Heart left ventricle (tissue), 16 donors: ENCODE measurements at regions not wholly inside any gene's neighbourhood (a gene's known extent, or its start where the extent isn't known, plus 50 kb on each side); places are given as distances from the start of the nearest gene placed in this dataset.

Experiments
- ATAC-seq, 4 donors: fragments of 200-7000 bp; cut with Tn5 transposase; one replicate each; pipeline ENCODE4 v1.9.1; 2020 to 2022; ENCODE audit warnings: moderate library complexity in 4 of 4, mild to moderate bottlenecking in 3 of 4, moderate number of reproducible peaks in 1 of 4
- DNase-seq, 5 donors: peaks; one replicate each; pipeline ENCODE4 v3.0.0-alpha.2; 2020
- H3K27ac ChIP-seq, 12 donors: fragments of 200-600 bp; sonication (generic) in 4 of 12; one replicate each; pipeline versions ENCODE4 v1.5.0 to v1.8.0; 2016 to 2022; ENCODE audit warnings: mild to moderate bottlenecking in 2 of 12
- H3K27me3 ChIP-seq, 9 donors: fragments of 200-600 bp; sonication (generic) in 2 of 9; one replicate each; pipeline versions ENCODE4 v1.5.1 to v1.8.0; 2016 to 2022; ENCODE audit warnings: mild to moderate bottlenecking in 3 of 9
- H3K36me3 ChIP-seq, 9 donors: fragments of 200-600 bp; sonication (generic) in 2 of 9; one replicate each; pipeline versions ENCODE4 v1.5.0 to v1.8.0; 2018 to 2022; ENCODE audit warnings: mild to moderate bottlenecking in 2 of 9
- H3K4me1 ChIP-seq, 12 donors: fragments of 200-600 bp; sonication (generic) in 4 of 12; one replicate each; pipeline versions ENCODE4 v1.5.0 to v1.8.0; 2016 to 2022; ENCODE audit warnings: mild to moderate bottlenecking in 3 of 12
- H3K4me3 ChIP-seq, 12 donors: fragments of 200-600 bp; sonication (generic) in 4 of 12; one replicate each; pipeline versions ENCODE4 v1.5.0 to v1.8.0; 2017 to 2022; ENCODE audit warnings: mild to moderate bottlenecking in 9 of 12, moderate library complexity in 4 of 12
- H3K9me3 ChIP-seq, 12 donors: fragments of 200-600 bp; sonication (generic) in 4 of 12; one replicate each; pipeline versions ENCODE4 v1.5.0 to v1.8.0; 2016 to 2022; ENCODE audit warnings: mild to moderate bottlenecking in 1 of 12
- POLR2A ChIP-seq, 2 donors: fragments of 450-650 bp; IDR thresholded peaks; one replicate each; pipeline ENCODE4 v1.6.1; 2017; ENCODE audit warnings: antibody characterized with exemption in 2 of 2, mild to moderate bottlenecking in 2 of 2, moderate library complexity in 2 of 2
- WGBS, 4 donors: extraction: QIAGEN DNeasy Blood & Tissue Kit in 2 of 4; methylation state at CpG; one replicate each; pipeline versions ENCODE4 v1.1.5 to v1.1.7; 2013 to 2018; 5-methylcytosine and 5-hydroxymethylcytosine counted together
- intact Hi-C, 10 donors: fragments of 100-400 bp; cut with DNase I; formaldehyde crosslinking; loops; one replicate each; pipeline versions ENCODE4 v1.11.1 to v1.14.2; 2022
- TF ChIP-seq, protein P1 (sequence below), 12 donors: fragments of 200-600 bp; sonication (generic) in 4 of 12; IDR thresholded peaks; one replicate each; pipeline versions ENCODE4 v1.5.0 to v1.8.0; 2018 to 2022; ENCODE audit warnings: antibody characterized with exemption in 12 of 12, mild to moderate bottlenecking in 5 of 12
- donor health status: ischemic (EF 13 %, LVEDD 7.1; RV severe dilation, severe dysfunction).
- donor health status: healthy with polysubstance abuse.
- donor health status: DM: no; HTN: yes; CAD: no.
- donor health status: DM: no; HTN: no; CAD: no.
- donor health status: ischemic (EF 25% LVEDD 6.9; RV normal size, moderate dysfunction).
- donor health status: ischemic (EF 25% LVEDD 5.7; RV mildly dilated, moderate dysfunction).
- donor health status: healthy.
- donor health status: DM: yes; HTN: yes; CAD: no.
- donor health status: ischemic (EF 35%, LVEDD 5.7; RV mildly dilated, moderate dysfunction).
- donor health status: nonischemic (EF 11% LVEDD 7.7; RV severe dilation, severe dysfunction).
- donor health status: DM: yes; HTN: yes; CAD: no.
- donor health status: PGD.
- donor health status: ischemic (EF 29% LVEDD 5.4; RV normal size, mild dysfunction).
- donor health status: nonischemic (EF 23%, LVEDD 6.1; RV moderate dilation, normal function).

- Histone ChIP-seq H3K4me3 (peak overlapping the region in 7 of 12 donors; percentile 28 to 44 (median 38)), H3K36me3 (no peaks in the 10 kb centered on the region), H3K27me3 (no peaks in the 10 kb centered on the region), H3K4me1 (peaks cover 0 to 5% (median 0%) of the 10 kb centered on the region in 12 donors), H3K9me3 (peaks cover 0 to 10% (median 0%) of the 10 kb centered on the region in 12 donors), H3K27ac (no peak overlapping the region)
- TF ChIP-seq POLR2A (IDR thresholded peaks at IDR 0.05) = no peak
- TF ChIP-seq, protein P1, sequence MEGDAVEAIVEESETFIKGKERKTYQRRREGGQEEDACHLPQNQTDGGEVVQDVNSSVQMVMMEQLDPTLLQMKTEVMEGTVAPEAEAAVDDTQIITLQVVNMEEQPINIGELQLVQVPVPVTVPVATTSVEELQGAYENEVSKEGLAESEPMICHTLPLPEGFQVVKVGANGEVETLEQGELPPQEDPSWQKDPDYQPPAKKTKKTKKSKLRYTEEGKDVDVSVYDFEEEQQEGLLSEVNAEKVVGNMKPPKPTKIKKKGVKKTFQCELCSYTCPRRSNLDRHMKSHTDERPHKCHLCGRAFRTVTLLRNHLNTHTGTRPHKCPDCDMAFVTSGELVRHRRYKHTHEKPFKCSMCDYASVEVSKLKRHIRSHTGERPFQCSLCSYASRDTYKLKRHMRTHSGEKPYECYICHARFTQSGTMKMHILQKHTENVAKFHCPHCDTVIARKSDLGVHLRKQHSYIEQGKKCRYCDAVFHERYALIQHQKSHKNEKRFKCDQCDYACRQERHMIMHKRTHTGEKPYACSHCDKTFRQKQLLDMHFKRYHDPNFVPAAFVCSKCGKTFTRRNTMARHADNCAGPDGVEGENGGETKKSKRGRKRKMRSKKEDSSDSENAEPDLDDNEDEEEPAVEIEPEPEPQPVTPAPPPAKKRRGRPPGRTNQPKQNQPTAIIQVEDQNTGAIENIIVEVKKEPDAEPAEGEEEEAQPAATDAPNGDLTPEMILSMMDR (IDR thresholded peaks at IDR 0.05) = no peak
- DNase-seq (no peak), ATAC-seq (peak in 3 of 4 donors; percentile 36 to 70 (median 55))
- intact Hi-C loops = loop anchor here (2.0 to 10.0 kb wide), 8 partner anchors 165 to 847 kb away; no protein-coding TSS in a partner anchor
- 26 to 33% (median 29%) methylated on average over 10 of the region's 10 CpGs for WGBS, 4 donors
Measured at GRCh38 chr4:104859601-104860237, 287.0 kb upstream of the TET2 start.

DNA sequence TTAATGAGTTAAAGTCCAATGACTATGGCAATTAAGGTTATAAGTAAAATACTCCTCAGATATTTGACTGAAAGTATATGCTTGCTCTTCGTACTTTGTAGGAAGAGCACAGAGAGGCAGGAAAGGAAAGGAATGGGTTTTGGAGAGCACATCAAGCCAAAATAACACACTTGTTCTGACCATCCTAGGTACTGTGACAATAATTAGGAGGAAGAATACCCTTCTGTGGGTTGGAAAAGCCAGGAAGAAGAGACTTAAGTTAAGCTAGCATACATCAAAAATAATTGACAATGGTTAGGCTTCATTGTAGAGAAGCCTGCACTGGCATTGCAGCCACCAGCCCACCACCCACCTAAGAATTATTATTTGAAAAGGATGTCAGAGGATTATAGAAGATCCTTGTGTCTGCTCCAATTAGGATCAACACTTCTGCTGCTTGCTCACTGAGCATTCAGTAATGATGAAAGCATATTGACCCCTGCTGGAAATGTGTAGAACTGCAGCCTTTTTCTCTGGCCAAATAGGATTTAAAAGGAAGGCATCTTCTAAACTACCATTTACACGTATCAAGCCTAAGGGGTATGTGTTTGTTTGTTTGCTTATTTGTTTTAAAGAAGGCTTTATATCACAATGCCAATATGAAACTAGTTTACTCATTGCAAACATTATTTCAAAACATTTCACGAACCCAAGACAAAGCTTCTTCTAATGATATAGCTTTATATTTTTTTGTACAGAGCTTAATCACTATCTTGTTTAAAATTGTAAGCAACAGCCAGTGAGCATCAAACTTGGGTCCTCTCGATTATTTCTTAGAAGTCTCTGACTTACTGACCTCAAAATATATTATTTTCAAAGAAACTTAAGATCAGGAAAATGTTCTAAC, 286.2 kb upstream of the TET2 start:
- Histone ChIP-seq H3K36me3 (no peaks in the 10 kb centered on the region), H3K27ac (no peak overlapping the region), H3K9me3 (peaks cover 0 to 10% (median 0%) of the 10 kb centered on the region in 12 donors), H3K27me3 (no peaks in the 10 kb centered on the region), H3K4me3 (peak overlapping the region in 7 of 12 donors; percentile 28 to 44 (median 38)), H3K4me1 (peaks cover 0 to 5% (median 0%) of the 10 kb centered on the region in 12 donors)
- intact Hi-C loops = loop anchor here in 8 of 10 donors (2.0 to 10.0 kb wide), 8 partner anchors 166 to 848 kb away; no protein-coding TSS in a partner anchor
- DNase-seq (peak in 3 of 5 donors; percentile 11 to 35 (median 22)), ATAC-seq (peak; percentile 67 to 83 (median 75))
- TF ChIP-seq, protein P1 (IDR thresholded peaks at IDR 0.05) = peak; percentile 75 to 93 (median 88)
- no peak for TF ChIP-seq POLR2A (IDR thresholded peaks at IDR 0.05)
- 18 to 23% (median 21%) methylated on average over 4 of the region's 4 CpGs for WGBS, 4 donors

DNA sequence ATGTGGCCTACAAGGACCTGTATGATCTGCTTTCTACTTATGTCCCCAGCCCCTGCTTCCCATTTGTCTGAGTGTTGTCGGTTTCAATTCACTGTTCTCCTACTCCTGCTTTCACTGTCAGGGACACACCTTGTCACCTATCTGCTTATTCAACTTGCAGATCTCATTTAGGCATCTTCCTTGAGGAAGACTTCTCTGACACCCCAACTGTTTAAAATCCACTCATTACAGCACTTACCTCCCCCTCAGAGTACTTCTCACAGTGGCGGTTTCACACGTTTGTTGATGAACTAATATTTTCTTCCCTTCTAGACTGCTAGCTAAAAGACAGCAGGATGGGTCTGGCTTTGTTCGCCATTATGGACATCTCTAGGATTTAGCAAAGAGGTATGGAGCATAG, 279.9 kb upstream of the TET2 start:
- no peaks in the 10 kb centered on the region for H3K36me3 ChIP-seq
- H3K27me3 ChIP-seq = no peaks in the 10 kb centered on the region
- H3K9me3 ChIP-seq = peaks cover 0 to 10% (median 0%) of the 10 kb centered on the region in 12 donors
- no peak overlapping the region for H3K4me3 ChIP-seq
- 80 to 87% (median 82%) methylated on average over 4 of the region's 4 CpGs for WGBS, 4 donors
- intact Hi-C loops = loop anchor here in 3 of 10 donors (10.0 kb wide), 2 partner anchors 172 to 802 kb away; no protein-coding TSS in a partner anchor
- TF ChIP-seq, protein P1 (IDR thresholded peaks at IDR 0.05) = no peak
- no peak for TF ChIP-seq POLR2A (IDR thresholded peaks at IDR 0.05)
- ATAC-seq (no peak), DNase-seq (no peak)
- no peak overlapping the region for H3K27ac ChIP-seq
- peaks cover 0 to 4% (median 0%) of the 10 kb centered on the region in 12 donors for H3K4me1 ChIP-seq

DNA sequence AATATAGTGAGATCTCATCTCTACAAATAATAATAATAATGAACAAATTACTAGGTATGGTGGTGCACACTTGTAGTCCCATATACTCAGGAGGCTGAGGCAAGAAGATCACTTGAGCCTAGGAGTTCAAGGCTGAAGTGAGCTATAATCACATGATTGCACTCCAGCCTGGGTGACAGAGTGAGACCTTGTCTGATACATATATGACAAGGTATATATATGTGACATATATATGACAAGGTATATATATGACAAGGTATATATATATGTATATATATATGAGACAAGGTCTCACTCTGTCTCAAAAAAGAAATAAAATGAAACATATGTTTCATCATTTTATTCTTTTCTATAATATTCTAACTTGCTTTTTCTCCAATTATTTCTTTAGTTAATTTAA, 278.1 kb upstream of the TET2 start:
- no peaks in the 10 kb centered on the region for H3K36me3 ChIP-seq
- no peak overlapping the region for H3K4me3 ChIP-seq
- intact Hi-C loops = loop anchor here in 3 of 10 donors (10.0 kb wide), 2 partner anchors 174 to 804 kb away; no protein-coding TSS in a partner anchor
- H3K9me3 ChIP-seq = no peaks in the 10 kb centered on the region
- no peak for ATAC-seq
- DNase-seq = no peak
- peaks cover 0 to 4% (median 0%) of the 10 kb centered on the region in 12 donors for H3K4me1 ChIP-seq
- no peak overlapping the region for H3K27ac ChIP-seq
- H3K27me3 ChIP-seq = no peaks in the 10 kb centered on the region
- TF ChIP-seq POLR2A (IDR thresholded peaks at IDR 0.05) = no peak
- TF ChIP-seq, protein P1 (IDR thresholded peaks at IDR 0.05) = no peak
